ENCODE measurements at regions not wholly inside any gene's neighbourhood (a gene's known extent, or its start where the extent isn't known, plus 50 kb on each side); places are given as distances from the start of the nearest gene placed in this dataset.
"Not testable (repeated sequence)": the region's sequence is repeated elsewhere in the genome, so short reads cannot be mapped to it uniquely, and the experiment has no call there.

- TF ChIP-seq, protein P1, sequence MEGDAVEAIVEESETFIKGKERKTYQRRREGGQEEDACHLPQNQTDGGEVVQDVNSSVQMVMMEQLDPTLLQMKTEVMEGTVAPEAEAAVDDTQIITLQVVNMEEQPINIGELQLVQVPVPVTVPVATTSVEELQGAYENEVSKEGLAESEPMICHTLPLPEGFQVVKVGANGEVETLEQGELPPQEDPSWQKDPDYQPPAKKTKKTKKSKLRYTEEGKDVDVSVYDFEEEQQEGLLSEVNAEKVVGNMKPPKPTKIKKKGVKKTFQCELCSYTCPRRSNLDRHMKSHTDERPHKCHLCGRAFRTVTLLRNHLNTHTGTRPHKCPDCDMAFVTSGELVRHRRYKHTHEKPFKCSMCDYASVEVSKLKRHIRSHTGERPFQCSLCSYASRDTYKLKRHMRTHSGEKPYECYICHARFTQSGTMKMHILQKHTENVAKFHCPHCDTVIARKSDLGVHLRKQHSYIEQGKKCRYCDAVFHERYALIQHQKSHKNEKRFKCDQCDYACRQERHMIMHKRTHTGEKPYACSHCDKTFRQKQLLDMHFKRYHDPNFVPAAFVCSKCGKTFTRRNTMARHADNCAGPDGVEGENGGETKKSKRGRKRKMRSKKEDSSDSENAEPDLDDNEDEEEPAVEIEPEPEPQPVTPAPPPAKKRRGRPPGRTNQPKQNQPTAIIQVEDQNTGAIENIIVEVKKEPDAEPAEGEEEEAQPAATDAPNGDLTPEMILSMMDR (IDR thresholded peaks at IDR 0.05), result no peak
- no peaks in the 10 kb centered on the region for H3K36me3 Mint-ChIP-seq (ENCODE audit: low read depth)
- H3K9me3 Mint-ChIP-seq (ENCODE audit: low read depth), result no peaks in the 10 kb centered on the region
- DNase-seq (ENCODE audit: low spot score), result no peak
- H3K4me3 Mint-ChIP-seq (ENCODE audit: unreplicated experiment), result no peak overlapping the region
- H3K27ac Mint-ChIP-seq (ENCODE audit: unreplicated experiment), result no peak overlapping the region
- H3K27me3 Mint-ChIP-seq (ENCODE audit: low read depth), result peaks cover 4% of the 10 kb centered on the region
- peaks cover 23% of the 10 kb centered on the region for H3K4me1 Mint-ChIP-seq (ENCODE audit: low read depth)
Measured at GRCh38 chr2:113370030-113370429, 67.5 kb upstream of the ZNG1B start.

- not testable (repeated sequence) for H3K9me3 Mint-ChIP-seq (ENCODE audit: low read depth); DNase-seq (ENCODE audit: low spot score); H3K4me3 Mint-ChIP-seq (ENCODE audit: unreplicated experiment); H3K27me3 Mint-ChIP-seq (ENCODE audit: low read depth); H3K27ac Mint-ChIP-seq (ENCODE audit: unreplicated experiment); H3K36me3 Mint-ChIP-seq (ENCODE audit: low read depth)
- peaks cover 23% of the 10 kb centered on the region for H3K4me1 Mint-ChIP-seq (ENCODE audit: low read depth)
Measured at GRCh38 chr2:113368581-113368980, 68.9 kb upstream of the ZNG1B start.

DNA sequence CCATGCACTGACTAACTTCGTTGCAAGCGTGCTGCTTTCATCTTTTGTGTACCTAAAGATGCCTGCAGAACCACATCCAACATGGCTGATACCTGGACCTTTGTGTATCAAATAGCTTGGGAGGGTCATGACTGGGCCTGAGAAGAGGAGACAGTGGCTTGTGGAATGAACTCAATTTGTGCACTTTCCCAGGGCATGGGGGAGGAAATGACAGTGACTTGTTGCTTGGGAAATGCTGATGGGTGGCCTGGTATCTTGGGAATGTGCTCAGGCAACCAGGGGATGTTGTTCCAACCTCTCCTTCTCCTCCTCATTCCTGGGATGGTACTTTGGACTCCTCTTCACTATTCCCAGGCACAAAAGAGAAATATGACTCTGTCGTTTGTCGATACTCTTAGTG, 70.7 kb upstream of the ZNG1B start:
- peak overlapping the region; percentile 66 for H3K27ac Mint-ChIP-seq (ENCODE audit: unreplicated experiment)
- not testable (repeated sequence) for H3K9me3 Mint-ChIP-seq (ENCODE audit: low read depth); H3K36me3 Mint-ChIP-seq (ENCODE audit: low read depth)

DNA sequence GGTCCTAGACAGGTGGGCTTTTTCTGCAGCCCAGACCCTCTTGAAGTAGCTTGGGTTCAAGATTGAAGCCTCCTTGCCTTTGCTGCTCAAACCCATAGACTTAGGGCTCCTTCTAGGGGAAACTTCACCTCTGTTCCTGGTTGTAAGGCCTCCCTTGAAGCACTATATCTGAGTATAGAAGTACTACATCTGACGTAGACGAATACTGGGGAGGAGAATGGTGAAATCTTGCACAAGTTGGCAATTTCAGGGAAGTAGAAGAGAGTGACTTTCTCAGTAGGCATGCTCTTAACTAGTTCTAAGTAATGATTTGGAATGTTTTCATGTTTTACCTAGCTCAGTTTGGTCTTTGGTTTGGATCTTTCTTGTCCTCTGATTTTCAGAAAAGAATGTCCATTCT, 71.7 kb upstream of the ZNG1B start:
- peaks cover 23% of the 10 kb centered on the region for H3K4me1 Mint-ChIP-seq (ENCODE audit: low read depth)
- not testable (repeated sequence) for H3K4me3 Mint-ChIP-seq (ENCODE audit: unreplicated experiment); DNase-seq (ENCODE audit: low spot score); H3K36me3 Mint-ChIP-seq (ENCODE audit: low read depth); H3K27me3 Mint-ChIP-seq (ENCODE audit: low read depth); H3K9me3 Mint-ChIP-seq (ENCODE audit: low read depth); H3K27ac Mint-ChIP-seq (ENCODE audit: unreplicated experiment)

More for the DNA sequence above, 70.7 kb upstream of the ZNG1B start:
- not testable (repeated sequence) for DNase-seq (ENCODE audit: low spot score); H3K27me3 Mint-ChIP-seq (ENCODE audit: low read depth); H3K4me3 Mint-ChIP-seq (ENCODE audit: unreplicated experiment)
- H3K4me1 Mint-ChIP-seq (ENCODE audit: low read depth), result peaks cover 23% of the 10 kb centered on the region

GRCh38 chr2:113365290-113365689, 72.2 kb upstream of the ZNG1B start:
- H3K27me3 Mint-ChIP-seq (ENCODE audit: low read depth); H3K27ac Mint-ChIP-seq (ENCODE audit: unreplicated experiment); H3K9me3 Mint-ChIP-seq (ENCODE audit: low read depth); H3K4me3 Mint-ChIP-seq (ENCODE audit: unreplicated experiment); H3K36me3 Mint-ChIP-seq (ENCODE audit: low read depth); DNase-seq (ENCODE audit: low spot score): not testable (repeated sequence)
- H3K4me1 Mint-ChIP-seq (ENCODE audit: low read depth), result peaks cover 21% of the 10 kb centered on the region

DNA sequence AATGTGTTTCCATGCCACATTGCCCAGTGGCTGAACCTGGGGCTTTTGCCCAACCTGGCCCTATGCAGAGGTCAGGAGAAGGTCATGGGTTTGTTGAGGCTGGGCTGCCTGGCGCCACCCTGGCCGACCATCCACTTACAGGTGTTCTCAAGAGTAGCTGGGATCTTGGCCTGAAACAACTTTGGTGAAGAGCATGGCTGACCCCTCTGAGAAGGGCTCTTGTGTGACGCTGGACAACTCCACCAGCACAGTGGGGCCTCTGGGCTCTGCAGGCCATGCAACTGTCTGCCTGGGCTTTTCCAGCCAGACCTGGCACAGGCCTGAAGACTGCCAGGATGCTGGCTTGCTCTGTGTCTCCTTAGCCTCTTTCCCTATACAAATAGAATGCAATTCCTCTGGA, 76.4 kb upstream of the ZNG1B start:
- TF ChIP-seq, protein P1 (IDR thresholded peaks at IDR 0.05), result no peak
- peaks cover 1% of the 10 kb centered on the region for H3K4me1 Mint-ChIP-seq (ENCODE audit: low read depth)
- H3K36me3 Mint-ChIP-seq (ENCODE audit: low read depth), result no peaks in the 10 kb centered on the region
- H3K27me3 Mint-ChIP-seq (ENCODE audit: low read depth), result no peaks in the 10 kb centered on the region
- H3K9me3 Mint-ChIP-seq (ENCODE audit: low read depth), result no peaks in the 10 kb centered on the region
- DNase-seq (ENCODE audit: low spot score), result no peak
- no peak overlapping the region for H3K27ac Mint-ChIP-seq (ENCODE audit: unreplicated experiment)
- H3K4me3 Mint-ChIP-seq (ENCODE audit: unreplicated experiment), result no peak overlapping the region

- Mint-ChIP-seq H3K27me3 (ENCODE audit: low read depth) (no peaks in the 10 kb centered on the region), H3K36me3 (ENCODE audit: low read depth) (no peaks in the 10 kb centered on the region), H3K4me1 (ENCODE audit: low read depth) (no peaks in the 10 kb centered on the region), H3K27ac (ENCODE audit: unreplicated experiment) (no peak overlapping the region), H3K9me3 (ENCODE audit: low read depth) (peaks cover 8% of the 10 kb centered on the region), H3K4me3 (ENCODE audit: unreplicated experiment) (no peak overlapping the region)
- DNase-seq (ENCODE audit: low spot score), result no peak
- TF ChIP-seq, protein P1 (IDR thresholded peaks at IDR 0.05), result no peak
Measured at GRCh38 chr2:113357071-113357470, 78.3 kb upstream of the PAX8 start.

DNA sequence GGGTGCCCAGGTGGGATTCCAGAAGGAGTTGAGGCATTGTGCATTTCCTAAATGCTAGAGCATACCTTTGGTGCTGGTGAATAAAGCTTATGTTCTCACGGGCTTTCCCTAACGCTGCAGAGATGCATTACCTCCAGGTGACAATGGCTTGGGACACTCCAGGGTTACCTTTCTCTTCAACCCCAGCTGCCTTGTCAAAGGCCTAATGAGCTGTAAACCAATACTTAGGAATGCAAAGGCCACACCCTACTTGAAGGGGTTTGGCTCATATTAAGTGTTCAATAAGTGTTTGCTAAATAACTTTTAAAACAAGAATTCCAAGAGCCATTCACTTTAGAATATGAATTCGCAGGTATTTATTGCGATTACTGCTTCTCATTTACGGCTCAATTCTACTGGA, 77.6 kb upstream of the PAX8 start:
- H3K27me3 Mint-ChIP-seq (ENCODE audit: low read depth); H3K4me3 Mint-ChIP-seq (ENCODE audit: unreplicated experiment); H3K4me1 Mint-ChIP-seq (ENCODE audit: low read depth); H3K27ac Mint-ChIP-seq (ENCODE audit: unreplicated experiment); DNase-seq (ENCODE audit: low spot score); H3K9me3 Mint-ChIP-seq (ENCODE audit: low read depth); H3K36me3 Mint-ChIP-seq (ENCODE audit: low read depth): not testable (repeated sequence)

- not testable (repeated sequence) for H3K27me3 Mint-ChIP-seq (ENCODE audit: low read depth); H3K27ac Mint-ChIP-seq (ENCODE audit: unreplicated experiment); H3K4me3 Mint-ChIP-seq (ENCODE audit: unreplicated experiment); H3K36me3 Mint-ChIP-seq (ENCODE audit: low read depth); DNase-seq (ENCODE audit: low spot score); H3K9me3 Mint-ChIP-seq (ENCODE audit: low read depth); H3K4me1 Mint-ChIP-seq (ENCODE audit: low read depth)
Measured at GRCh38 chr2:113355339-113356015, 76.8 kb upstream of the PAX8 start.
